ENCODE measurements at regions not wholly inside any gene's neighbourhood (a gene's known extent, or its start where the extent isn't known, plus 50 kb on each side); places are given as distances from the start of the nearest gene placed in this dataset.

GRCh38 chr6:6811128-6812009, 222.8 kb downstream of the LY86 start:
- no peaks in the 10 kb centered on the region for H3K36me3 ChIP-seq
- H3K27ac ChIP-seq = no peak overlapping the region
- H3K4me3 ChIP-seq (ENCODE audit: low read depth, low read length) = no peak overlapping the region
- H3K27me3 ChIP-seq (ENCODE audit: insufficient read depth, low read depth, severe bottlenecking) = no peaks in the 10 kb centered on the region
- TF ChIP-seq CTCF (IDR thresholded peaks at IDR 0.05; ENCODE audit: low read depth, low read length) = no peak
- H3K9me3 ChIP-seq (ENCODE audit: severe bottlenecking) = no peaks in the 10 kb centered on the region
- no peak for DNase-seq

GRCh38 chr6:6812427-6812826, 223.9 kb downstream of the LY86 start:
- Histone ChIP-seq H3K27ac (no peak overlapping the region), H3K36me3 (no peaks in the 10 kb centered on the region), H3K9me3 (ENCODE audit: severe bottlenecking) (no peaks in the 10 kb centered on the region), H3K4me3 (ENCODE audit: low read depth, low read length) (no peak overlapping the region), H3K27me3 (ENCODE audit: insufficient read depth, low read depth, severe bottlenecking) (no peaks in the 10 kb centered on the region)
- no peak for DNase-seq
- TF ChIP-seq CTCF (IDR thresholded peaks at IDR 0.05; ENCODE audit: low read depth, low read length) = no peak

GRCh38 chr6:6815732-6816131, 227.2 kb downstream of the LY86 start:
- H3K9me3 ChIP-seq (ENCODE audit: severe bottlenecking) = no peaks in the 10 kb centered on the region
- no peak for DNase-seq
- no peak for TF ChIP-seq CTCF (IDR thresholded peaks at IDR 0.05; ENCODE audit: low read depth, low read length)
- no peak overlapping the region for H3K27ac ChIP-seq
- no peak overlapping the region for H3K4me3 ChIP-seq (ENCODE audit: low read depth, low read length)
- H3K27me3 ChIP-seq (ENCODE audit: insufficient read depth, low read depth, severe bottlenecking) = no peaks in the 10 kb centered on the region
- no peaks in the 10 kb centered on the region for H3K36me3 ChIP-seq

- Histone ChIP-seq H3K27me3 (ENCODE audit: insufficient read depth, low read depth, severe bottlenecking) (no peaks in the 10 kb centered on the region), H3K4me3 (ENCODE audit: low read depth, low read length) (no peak overlapping the region), H3K36me3 (no peaks in the 10 kb centered on the region), H3K27ac (no peak overlapping the region), H3K9me3 (ENCODE audit: severe bottlenecking) (no peaks in the 10 kb centered on the region)
- DNase-seq = no peak
- TF ChIP-seq CTCF (IDR thresholded peaks at IDR 0.05; ENCODE audit: low read depth, low read length) = no peak
Observed at GRCh38 chr6:6816716-6817115, 228.2 kb downstream of the LY86 start.

GRCh38 chr6:6818078-6818639, 229.6 kb downstream of the LY86 start:
- Histone ChIP-seq H3K36me3 (no peaks in the 10 kb centered on the region), H3K4me3 (ENCODE audit: low read depth, low read length) (no peak overlapping the region), H3K9me3 (ENCODE audit: severe bottlenecking) (no peaks in the 10 kb centered on the region), H3K27me3 (ENCODE audit: insufficient read depth, low read depth, severe bottlenecking) (no peaks in the 10 kb centered on the region), H3K27ac (no peak overlapping the region)
- TF ChIP-seq CTCF (IDR thresholded peaks at IDR 0.05; ENCODE audit: low read depth, low read length) = no peak
- DNase-seq = no peak

All from WERI-Rb-1 (cell line).